ENCODE measurements at regions not wholly inside any gene's neighbourhood (a gene's known extent, or its start where the extent isn't known, plus 50 kb on each side); places are given as distances from the start of the nearest gene placed in this dataset.
"Not testable (repeated sequence)": the region's sequence is repeated elsewhere in the genome, so short reads cannot be mapped to it uniquely, and the experiment has no call there.

DNA sequence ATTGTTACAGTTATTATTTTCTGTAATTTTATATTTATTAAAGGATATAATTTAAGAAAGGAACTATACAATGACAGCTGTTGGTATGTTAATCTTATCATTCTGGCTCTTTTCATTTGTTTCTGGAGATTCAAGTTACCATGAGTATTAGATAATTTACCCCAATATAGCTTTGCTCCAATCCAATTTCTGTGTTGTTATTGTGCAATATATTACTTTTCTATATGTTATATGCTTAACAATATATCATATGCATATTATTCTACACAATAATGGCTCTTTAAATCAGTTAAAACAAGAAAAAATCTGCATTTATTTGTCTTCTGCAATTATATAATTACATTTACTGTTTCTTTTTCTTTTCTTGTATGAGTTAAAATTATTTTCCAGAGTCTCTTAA is 1650.9 kb downstream of the BRINP3 start:
- DNase-seq, result no peak
- intact Hi-C loops (cut with DNase I), result no loop called here

DNA sequence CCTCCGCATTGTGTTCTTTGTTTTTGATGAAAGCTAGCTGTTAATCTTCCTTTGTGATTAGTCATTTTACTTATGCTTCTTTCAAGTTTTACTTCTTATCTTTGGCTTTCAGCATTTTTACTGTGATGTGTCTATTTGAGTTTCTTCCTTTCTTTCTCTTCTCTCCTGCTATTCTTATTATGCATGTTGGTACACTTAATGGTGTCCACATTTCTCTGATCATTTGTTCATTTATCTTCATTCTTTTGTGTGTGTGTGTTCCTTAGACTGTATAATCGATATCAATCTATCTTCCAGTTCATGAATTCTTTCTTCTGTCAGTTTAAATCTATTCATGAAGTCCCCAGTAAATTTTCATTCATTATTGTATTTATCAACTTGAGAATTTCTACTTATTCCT is 1650.3 kb downstream of the BRINP3 start:
- DNase-seq, result no peak
- intact Hi-C loops (cut with DNase I), result no loop called here

DNA sequence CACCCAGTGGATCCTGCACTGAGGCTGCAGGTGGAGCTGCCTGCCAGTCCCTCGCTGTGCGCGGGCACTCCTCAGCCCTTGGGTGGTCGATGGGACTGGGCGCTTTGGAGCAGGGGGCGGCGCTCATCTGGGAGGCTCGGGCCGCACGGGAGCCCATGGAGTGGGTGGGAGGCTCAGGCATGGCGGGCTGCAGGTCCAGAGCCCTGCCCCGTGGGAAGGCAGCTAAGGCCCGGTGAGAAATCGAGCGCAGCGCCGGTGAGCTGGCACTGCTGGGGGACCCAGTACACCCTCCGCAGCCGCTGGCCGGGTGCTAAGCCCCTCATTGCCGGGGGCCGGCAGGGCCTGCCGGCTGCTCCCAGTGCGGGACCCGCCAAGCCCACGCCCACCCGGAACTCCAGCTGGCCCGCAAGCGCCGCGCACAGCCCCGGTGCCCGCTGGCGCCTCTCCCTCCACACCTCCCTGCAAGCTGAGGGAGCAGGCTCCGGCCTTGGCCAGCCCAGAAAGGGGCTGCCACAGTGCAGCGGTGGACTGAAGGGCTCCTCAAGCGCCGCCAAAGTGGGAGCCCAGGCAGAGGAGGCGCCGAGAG is 1636.5 kb downstream of the BRINP3 start:
- intact Hi-C loops (cut with DNase I), result not testable (repeated sequence)
- peak in 2 of 10 donors; percentile 72 to 79 for DNase-seq

DNA sequence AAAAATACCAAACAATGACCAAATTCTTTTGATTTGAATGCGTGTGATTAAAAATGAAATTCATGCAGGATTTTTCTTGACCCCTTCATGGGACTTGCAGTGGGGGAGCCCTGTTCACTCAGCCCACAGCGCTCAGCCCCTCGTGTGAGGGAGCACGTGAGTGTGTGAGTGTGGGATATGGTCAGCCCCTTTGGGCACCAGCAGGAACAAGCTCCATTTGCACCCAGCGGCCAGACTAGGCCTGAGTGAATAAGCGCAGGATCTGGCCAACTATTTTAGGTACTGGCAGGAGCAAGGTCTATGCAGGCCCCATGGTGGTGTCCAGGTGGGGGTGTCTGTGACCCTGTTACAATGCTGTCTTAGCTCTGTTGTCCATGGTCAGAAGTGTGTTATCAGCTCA is 1631.2 kb downstream of the BRINP3 start:
- peak in 2 of 10 donors; percentile 55 to 67 for DNase-seq
- intact Hi-C loops (cut with DNase I), result no loop called here

DNA sequence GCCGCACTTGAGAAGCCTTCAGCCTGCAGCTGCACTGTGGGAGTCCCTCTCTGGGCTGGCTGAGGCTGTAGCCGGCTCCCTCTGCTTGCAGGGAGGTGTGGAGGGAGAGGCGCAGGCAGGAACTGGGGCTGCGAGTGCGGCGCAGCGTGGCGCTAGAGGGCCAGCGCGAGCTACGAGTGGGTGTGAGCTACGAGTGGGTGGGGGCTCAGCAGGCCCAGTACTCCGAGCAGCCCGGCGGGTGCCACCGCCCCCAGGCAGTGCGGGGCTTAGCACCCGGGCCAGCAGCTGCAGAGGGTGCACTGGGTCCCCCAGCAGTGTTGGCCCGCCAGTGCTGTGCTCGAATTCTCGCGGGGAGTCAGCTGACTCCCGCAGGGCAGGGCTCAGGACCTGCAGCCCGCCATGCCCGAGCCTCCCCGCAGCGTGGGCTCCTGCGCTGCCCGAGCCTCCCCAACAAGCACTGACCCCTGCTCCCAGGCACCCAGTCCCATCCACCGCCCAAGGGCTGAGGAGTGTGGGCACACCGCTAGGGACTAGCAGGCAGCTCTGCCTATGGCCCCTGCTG is 1620.1 kb downstream of the BRINP3 start:
- peak in 1 of 10 donors; percentile 83 for DNase-seq
- intact Hi-C loops (cut with DNase I), result no loop called here

DNA sequence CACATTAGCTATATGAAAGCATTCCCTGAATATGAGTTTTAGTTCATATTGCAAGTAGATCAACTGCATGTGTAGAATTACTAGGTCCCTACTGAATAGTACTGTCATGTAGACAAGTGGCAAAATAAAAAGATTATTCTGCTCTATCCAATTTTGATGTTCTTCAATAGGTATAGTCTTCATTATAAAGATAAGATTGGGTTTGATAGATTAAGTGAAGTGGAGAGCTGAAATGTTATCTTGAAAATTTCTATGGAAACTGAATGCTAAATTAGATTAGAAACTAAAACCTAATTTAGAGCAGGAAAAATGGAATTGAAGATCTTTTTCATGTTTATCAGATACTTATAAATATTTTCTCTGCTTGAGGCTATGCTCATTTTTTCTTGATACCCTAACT is 1610.0 kb downstream of the BRINP3 start:
- intact Hi-C loops (cut with DNase I), result no loop called here
- DNase-seq, result no peak

DNA sequence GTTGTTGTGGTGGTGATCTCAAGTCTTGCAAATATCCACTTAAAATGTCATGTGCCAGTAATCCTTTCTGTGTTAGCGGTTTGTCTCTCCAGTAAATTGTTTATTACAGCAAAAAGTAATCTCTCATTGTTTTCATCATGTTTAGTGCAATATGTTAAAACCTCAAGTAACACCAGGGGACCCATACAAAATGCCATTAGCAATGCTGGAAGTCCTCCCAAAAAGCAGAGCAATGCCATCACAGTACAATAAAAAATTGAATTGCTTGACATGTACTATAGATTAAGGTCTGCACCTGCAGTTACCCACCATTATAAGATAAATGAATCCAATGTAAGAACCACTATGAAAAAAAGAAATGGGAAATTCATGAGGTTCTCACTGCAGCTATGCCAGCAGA is 1606.5 kb downstream of the BRINP3 start:
- intact Hi-C loops (cut with DNase I), result no loop called here
- no peak for DNase-seq

DNA sequence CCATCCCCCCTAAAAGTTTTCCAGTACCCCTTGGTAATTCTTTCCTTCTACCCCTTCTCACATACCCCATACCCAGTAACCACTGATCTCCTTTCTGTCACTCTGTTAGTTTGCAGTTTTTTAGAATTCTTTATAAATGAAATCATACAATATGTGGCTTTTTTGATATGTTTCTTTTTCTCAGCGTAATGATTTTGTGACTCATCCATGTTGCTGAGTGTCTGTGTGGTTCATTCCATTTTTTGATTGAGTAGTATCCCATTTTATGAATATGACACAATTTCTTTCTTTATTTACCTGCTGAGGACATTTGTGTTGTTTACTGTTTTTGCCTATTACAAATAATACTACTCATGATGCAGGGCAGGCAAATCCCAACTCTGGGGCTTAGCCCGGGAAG is 1605.3 kb downstream of the BRINP3 start:
- intact Hi-C loops (cut with DNase I), result no loop called here
- no peak for DNase-seq

DNA sequence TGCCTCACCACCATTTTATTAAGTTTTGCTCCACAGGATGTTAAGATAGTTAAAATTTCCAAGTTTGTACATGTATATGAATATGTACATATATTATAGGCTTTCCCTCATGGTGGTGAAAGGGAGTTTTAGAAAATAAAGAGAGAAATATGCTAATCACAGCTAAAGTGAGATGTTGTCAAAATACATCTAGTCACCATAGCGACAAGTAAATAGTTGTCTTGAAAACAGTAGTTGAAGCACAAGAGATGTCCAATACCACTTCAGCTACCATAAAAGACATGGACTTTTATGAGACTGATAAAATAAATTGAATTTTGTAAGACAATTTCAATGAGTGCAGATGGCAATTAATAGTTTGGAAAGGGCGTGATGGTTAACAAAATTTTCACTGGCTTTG is 1600.0 kb downstream of the BRINP3 start:
- intact Hi-C loops (cut with DNase I), result no loop called here
- no peak for DNase-seq

DNA sequence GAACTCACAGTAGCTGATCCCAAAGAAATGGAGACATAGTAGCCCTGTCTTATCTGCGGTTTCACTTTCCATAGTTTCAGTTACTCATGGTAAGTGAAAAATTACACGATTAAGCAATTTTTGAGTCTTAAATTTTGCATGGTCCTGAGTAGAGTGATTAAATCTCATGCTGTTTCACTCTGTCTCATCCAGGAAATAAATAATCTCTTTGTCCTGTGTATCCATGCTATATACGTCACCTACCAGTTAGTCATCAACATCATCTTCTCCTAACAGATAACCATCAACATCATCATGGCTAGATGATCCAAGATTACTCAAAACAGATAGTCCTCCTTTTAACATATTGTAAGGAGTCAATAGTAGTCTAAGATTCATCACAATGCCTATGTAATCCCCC is 1589.3 kb downstream of the BRINP3 start:
- intact Hi-C loops (cut with DNase I), result no loop called here

DNA sequence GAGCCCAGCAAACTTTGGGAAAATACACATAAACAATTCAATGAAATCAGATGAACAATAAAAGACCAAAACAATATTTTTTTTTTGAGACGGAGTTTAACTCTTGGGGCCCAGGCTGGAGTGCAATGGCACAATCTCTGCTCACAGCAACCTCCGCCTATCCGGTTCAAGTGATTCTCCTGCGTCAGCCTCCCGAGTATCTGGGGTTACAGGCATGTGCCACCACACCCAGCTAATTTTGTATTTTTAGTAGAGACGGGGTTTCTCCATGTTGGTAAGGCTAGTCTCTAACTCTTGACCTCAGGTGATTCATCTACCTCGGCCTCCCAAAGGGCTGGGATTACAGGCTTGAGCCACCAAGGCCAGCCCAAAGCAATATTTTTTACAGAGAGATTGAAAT is 1588.5 kb downstream of the BRINP3 start:
- intact Hi-C loops (cut with DNase I), result no loop called here
- DNase-seq, result no peak

More for the DNA sequence above, 1589.3 kb downstream of the BRINP3 start:
- no peak for DNase-seq

DNA sequence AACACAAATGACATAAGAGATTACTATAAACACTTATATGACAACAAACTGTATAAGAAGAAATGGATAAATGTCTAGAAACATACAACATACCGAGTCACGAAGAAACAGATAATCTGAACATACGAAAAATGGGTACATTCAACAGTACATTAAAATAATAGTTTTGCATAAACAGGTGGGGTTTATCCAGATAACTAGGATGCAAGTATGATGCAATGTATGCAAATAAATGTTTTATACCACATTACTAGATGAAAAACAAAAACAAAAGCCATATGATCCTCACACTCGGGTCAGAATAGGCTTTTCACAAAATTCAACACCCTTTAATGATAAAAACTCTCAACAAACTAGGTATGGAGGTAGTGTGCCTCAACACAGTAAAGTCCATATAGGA is 1585.7 kb downstream of the BRINP3 start:
- intact Hi-C loops (cut with DNase I), result no loop called here
- DNase-seq, result no peak

DNA sequence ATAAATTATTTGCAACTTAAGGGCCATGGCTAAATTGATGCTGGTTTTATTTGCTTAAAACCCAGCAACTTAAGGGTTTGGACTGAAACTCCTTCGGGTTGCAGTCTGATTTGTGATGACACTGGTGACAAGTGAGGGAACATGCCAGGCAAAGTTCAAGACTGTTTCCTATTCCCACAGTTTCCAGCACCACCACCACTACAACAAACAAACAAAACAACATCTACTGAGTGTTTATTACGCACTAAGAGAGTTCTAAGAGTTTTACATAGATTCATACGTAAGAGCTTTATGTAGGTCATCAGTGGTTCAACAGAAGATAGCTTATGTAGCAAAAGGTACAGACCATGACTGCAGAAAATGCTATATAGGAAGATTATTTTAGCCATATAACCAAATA is 1582.1 kb downstream of the BRINP3 start:
- DNase-seq, result no peak
- intact Hi-C loops (cut with DNase I), result no loop called here

DNA sequence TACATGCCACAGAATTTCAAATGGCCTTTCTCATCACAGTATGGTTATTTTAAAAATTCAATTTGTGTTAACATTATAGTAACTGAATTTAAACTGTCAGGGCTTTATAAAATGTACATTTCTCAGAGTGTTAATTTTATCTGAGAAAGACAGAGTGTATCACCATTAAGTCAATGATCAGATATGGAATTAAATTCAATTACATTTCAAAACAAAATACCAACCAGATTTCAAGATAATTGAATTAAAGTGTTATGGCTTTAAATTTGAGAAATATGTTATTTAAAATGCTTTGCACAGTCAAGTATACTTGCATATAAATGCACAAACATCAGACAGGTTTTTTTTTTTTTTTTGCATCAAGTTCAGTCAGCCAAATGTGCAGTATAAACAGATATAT is 1574.4 kb downstream of the BRINP3 start:
- no peak for DNase-seq
- intact Hi-C loops (cut with DNase I), result no loop called here

DNA sequence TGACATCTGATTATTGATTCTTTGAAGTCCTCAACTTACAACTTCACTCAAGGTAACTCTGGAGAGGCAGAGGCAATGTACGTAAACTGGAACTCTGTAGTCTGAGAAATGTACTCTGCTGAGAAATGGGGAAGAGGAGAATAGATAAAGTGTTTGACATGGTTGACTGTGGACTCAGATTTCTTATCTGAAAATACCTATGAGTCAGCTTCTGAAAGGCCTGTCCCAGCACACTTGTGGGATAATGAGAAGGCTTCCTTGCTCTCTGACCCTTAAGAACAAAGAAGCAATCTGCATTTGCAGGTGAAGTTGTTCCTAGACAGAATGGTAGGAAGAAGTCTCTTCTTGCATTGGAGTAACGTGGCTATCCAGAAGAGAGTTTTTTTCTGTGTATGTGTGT is 1573.5 kb downstream of the BRINP3 start:
- intact Hi-C loops (cut with DNase I), result no loop called here
- no peak for DNase-seq

DNA sequence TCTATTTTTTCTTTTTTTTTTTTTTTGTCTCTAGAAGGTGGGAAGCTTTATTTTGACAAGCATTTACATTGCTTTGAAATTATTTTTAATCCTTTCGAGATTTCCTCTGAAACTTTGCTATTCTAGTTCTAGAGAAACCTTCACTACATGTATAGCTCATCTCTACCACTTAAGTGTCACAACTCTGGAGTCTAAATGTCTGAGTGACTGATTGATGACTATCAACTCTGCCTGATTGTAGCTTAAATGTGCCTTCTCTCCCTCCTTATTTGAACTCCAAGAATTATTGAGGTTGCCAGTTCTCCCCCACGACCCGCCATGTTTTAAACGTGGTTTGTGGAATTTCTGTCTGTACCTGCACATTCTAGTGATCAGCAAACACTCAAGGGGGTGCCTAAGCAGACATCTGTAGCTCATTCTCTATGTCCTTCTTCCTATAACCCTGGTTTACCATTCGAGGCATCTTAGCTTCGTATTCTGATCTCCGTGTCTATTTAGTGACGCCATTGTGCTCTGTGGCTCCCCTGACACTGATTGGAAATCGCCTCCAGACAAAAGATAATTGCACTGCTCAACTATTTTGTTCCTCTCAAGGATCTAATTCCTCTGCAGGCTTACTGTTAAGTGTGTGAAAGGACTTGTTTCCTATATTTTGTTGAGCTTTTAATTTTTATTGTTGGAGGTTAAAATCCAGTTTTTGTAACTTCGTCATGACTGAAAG is 1570.6 kb downstream of the BRINP3 start:
- no peak for DNase-seq
- intact Hi-C loops (cut with DNase I), result no loop called here

DNA sequence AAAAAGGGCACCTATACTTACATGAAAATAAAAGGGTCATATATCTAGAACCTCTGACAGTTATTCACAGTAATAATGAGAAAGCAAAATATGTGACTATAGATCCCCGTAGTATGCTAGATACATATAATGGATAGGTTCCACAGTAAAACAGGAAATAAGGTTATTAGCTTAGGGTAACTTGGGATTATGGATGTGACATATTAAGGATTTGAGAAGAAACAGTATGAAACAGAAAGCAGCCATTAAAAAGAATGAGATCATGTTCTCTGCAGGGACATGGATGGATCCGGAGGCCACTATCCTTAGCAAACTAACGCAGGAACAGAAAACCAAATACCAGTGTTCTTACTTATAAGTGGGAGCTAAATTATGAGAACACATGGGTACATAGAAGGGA is 1547.3 kb downstream of the BRINP3 start:
- intact Hi-C loops (cut with DNase I), result no loop called here

DNA sequence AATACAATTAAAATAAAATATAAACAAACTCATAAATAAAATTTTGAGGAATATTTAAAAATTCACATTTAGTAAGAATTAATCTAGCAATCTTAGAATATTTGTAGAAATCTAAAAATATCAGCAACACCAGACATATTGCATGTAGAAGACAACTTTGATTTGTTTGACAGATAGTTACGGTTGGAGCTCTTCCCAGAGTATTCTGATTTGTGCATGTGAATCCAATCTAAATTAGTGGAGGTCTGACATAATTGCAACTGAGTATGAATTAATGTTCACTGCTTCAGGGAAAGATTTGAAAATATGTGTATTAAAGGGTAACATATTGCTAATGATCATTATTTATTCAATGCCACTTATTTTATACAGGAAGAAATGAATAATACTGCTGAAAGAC is 1546.2 kb downstream of the BRINP3 start:
- DNase-seq, result no peak
- intact Hi-C loops (cut with DNase I), result no loop called here

More for the DNA sequence above, 1547.3 kb downstream of the BRINP3 start:
- no peak for DNase-seq

DNA sequence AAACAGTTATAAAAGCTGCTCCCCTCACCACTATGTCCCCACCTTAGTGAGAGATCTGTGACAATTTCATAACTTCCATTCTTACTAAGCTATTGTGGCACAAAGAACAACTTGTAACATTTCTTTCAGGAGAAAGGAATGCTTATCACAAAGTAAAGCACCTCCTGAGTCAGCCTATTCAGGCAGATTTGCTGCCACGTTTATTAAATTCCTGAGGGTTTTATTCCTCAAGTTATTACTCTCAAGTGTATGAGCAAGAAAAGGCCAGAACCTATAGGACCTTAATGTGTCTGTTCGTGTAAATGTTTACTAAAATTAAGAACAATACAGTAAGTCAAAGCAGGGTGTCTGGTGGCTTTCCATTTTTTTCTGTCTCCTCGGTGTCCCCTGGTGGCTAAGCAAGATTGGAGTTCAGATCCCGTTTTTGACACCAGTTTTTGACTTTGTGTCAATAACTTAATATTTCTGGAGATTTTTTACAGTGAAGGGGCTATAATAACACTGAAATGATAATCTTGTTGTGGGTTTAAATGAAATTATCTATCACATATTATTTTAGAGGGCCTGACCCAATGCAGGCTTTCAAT is 1539.6 kb downstream of the BRINP3 start:
- DNase-seq, result no peak
- intact Hi-C loops (cut with DNase I), result no loop called here

DNA sequence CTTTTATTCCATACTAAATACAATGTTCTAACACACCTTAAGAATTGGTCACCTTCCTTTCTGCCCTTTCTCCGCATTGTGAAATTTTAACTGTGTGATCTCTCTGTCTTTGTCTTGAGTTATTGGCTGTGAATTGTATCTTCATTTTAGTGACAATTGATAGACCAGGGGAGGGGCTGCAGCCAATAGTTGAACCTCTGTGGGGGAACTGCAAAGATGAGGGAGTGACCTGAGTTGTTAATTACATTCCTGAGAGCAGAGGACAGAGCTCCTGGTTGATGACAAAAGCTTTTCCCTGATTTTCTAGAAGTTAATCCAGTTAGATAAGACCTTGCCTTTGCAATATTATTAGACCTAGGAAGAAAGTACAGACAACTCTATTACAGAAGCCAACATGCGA is 1535.7 kb downstream of the BRINP3 start:
- intact Hi-C loops (cut with DNase I), result no loop called here
- DNase-seq, result no peak

DNA sequence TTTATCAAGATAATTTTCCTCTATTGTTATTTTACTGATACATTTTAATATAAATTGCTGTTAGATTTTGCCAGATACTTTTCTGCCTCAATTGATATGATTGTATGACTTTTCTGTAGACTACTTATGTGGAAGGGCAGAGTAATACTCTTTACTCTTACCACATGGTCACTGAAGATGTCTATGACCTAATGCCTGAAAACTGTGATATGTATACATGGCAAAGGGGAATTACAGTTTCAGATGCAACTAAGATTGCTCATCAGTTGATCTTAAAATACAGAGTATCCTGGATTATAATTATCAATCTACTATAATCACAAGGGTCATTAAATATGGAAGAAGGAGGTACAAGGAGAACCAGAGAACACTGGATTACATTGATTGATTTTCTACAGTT is 1528.0 kb downstream of the BRINP3 start:
- intact Hi-C loops (cut with DNase I), result no loop called here

More for the DNA sequence above, 1528.0 kb downstream of the BRINP3 start:
- DNase-seq, result no peak
